SK-N-MC (cell line): ENCODE measurements at regions not wholly inside any gene's neighbourhood (a gene's known extent, or its start where the extent isn't known, plus 50 kb on each side); places are given as distances from the start of the nearest gene placed in this dataset.

ENCODE experiments used
- EZH2 ChIP-seq: fragments of 200-600 bp; sonication (generic); IDR thresholded peaks from one replicate; pipeline ENCODE4 v1.6.1; 2017; ENCODE audit warnings: antibody characterized with exemption
- FOXP2 ChIP-seq: optimal IDR thresholded peaks from 2 replicates; pipeline ENCODE3; 2011; ENCODE audit warnings: mild to moderate bottlenecking, moderate library complexity; ENCODE audit not compliant: insufficient read depth; ENCODE audit errors: extremely low read length, control extremely low read depth

GRCh38 chr9:16075696-16076095, 522.9 kb downstream of the CCDC171 start:
- TF ChIP-seq FOXP2 (no peak), EZH2 (no peak)
